H9 (cell line): ENCODE measurements at regions not wholly inside any gene's neighbourhood (a gene's known extent, or its start where the extent isn't known, plus 50 kb on each side); places are given as distances from the start of the nearest gene placed in this dataset.

Experiments used
- DNase-seq: peaks from one replicate; pipeline ENCODE4 v3.0.0-alpha.2; 2017
- H2AFZ ChIP-seq: one replicate; pipeline ENCODE4 v1.6.1; 2013; ENCODE audit warnings: mild to moderate bottlenecking, low read length, control low read depth, moderate library complexity
- H2AK5ac ChIP-seq: 2 replicates; pipeline ENCODE4 v1.6.1; 2013; ENCODE audit warnings: low read length, control low read depth, mixed read lengths; ENCODE audit not compliant: insufficient read length
- H2BK120ac ChIP-seq: one replicate; pipeline ENCODE4 v1.6.1; 2013; ENCODE audit warnings: low read depth, mild to moderate bottlenecking, low read length, control low read depth, inconsistent platforms; ENCODE audit not compliant: poor library complexity, severe bottlenecking
- H2BK12ac ChIP-seq: 2 replicates; pipeline ENCODE4 v1.6.1; 2013; ENCODE audit warnings: low read length, control low read depth, mixed read lengths, low read depth; ENCODE audit not compliant: insufficient read length
- H2BK15ac ChIP-seq: 2 replicates; pipeline ENCODE4 v1.6.1; 2013; ENCODE audit warnings: low read depth, low read length, control low read depth
- H2BK20ac ChIP-seq: one replicate; pipeline ENCODE4 v1.6.1; 2013; ENCODE audit warnings: low read depth, mild to moderate bottlenecking, low read length, control low read depth, inconsistent platforms; ENCODE audit not compliant: poor library complexity, severe bottlenecking
- H2BK5ac ChIP-seq: 2 replicates; pipeline ENCODE4 v1.6.1; 2013; ENCODE audit warnings: low read length, control low read depth, mixed read lengths; ENCODE audit not compliant: insufficient read length
- H3K14ac ChIP-seq: 2 replicates; pipeline ENCODE4 v1.6.1; 2013; ENCODE audit warnings: low read length, control low read depth; ENCODE audit not compliant: insufficient read depth
- H3K18ac ChIP-seq: 2 replicates; pipeline ENCODE4 v1.6.1; 2013; ENCODE audit warnings: low read depth, mild to moderate bottlenecking, mixed read lengths, low read length, control low read depth; ENCODE audit not compliant: insufficient read length
- H3K23ac ChIP-seq: 2 replicates; pipeline ENCODE4 v1.6.1; 2013; ENCODE audit warnings: low read length, control low read depth, mixed read lengths, low read depth; ENCODE audit not compliant: insufficient read length
- H3K23me2 ChIP-seq: 2 replicates; pipeline ENCODE4 v1.6.1; 2013; ENCODE audit warnings: low read depth, mild to moderate bottlenecking, mixed read lengths, low read length, control low read depth; ENCODE audit not compliant: insufficient read length, poor library complexity, severe bottlenecking
- H3K27ac ChIP-seq: 2 replicates; pipeline ENCODE4 v1.5.1; 2013; ENCODE audit warnings: low read length, control low read depth, mixed read lengths, low read depth; ENCODE audit not compliant: insufficient read length
- H3K27me3 ChIP-seq: 2 replicates; pipeline ENCODE4 v1.6.1; 2013; ENCODE audit warnings: low read length, control low read depth, inconsistent platforms; ENCODE audit not compliant: insufficient read depth
- H3K4ac ChIP-seq: 2 replicates; pipeline ENCODE4 v1.6.1; 2013; ENCODE audit warnings: low read depth, mild to moderate bottlenecking, control low read depth, inconsistent platforms, low read length, moderate library complexity
- H3K4me1 ChIP-seq: 2 replicates; pipeline ENCODE4 v1.6.1; 2013; ENCODE audit warnings: low read length, control low read depth, inconsistent platforms; ENCODE audit not compliant: insufficient read depth
- H3K4me2 ChIP-seq: 2 replicates; pipeline ENCODE4 v1.6.1; 2013; ENCODE audit warnings: low read length, control low read depth, mixed read lengths; ENCODE audit not compliant: insufficient read length, insufficient read depth
- H3K56ac ChIP-seq: 2 replicates; pipeline ENCODE4 v1.6.1; 2013; ENCODE audit warnings: low read depth, mild to moderate bottlenecking, mixed read lengths, low read length, control low read depth; ENCODE audit not compliant: insufficient read length
- H3K79me1 ChIP-seq: 2 replicates; pipeline ENCODE4 v1.6.1; 2013; ENCODE audit warnings: low read depth, mild to moderate bottlenecking, moderate library complexity, low read length, control low read depth, inconsistent platforms; ENCODE audit not compliant: insufficient read depth, poor library complexity, severe bottlenecking
- H3K79me2 ChIP-seq: 2 replicates; pipeline ENCODE4 v1.6.1; 2013; ENCODE audit warnings: low read length, control low read depth, inconsistent platforms; ENCODE audit not compliant: insufficient read depth
- H3K9ac ChIP-seq: 2 replicates; pipeline ENCODE4 v1.6.1; 2013; ENCODE audit warnings: low read length, control low read depth, mixed read lengths; ENCODE audit not compliant: insufficient read length; ENCODE audit errors: extremely low read depth
- H3K9me3 ChIP-seq: one replicate; pipeline ENCODE4 v1.6.1; 2013; ENCODE audit warnings: low read depth, low read length, inconsistent platforms; ENCODE audit not compliant: control insufficient read depth
- H3T11ph ChIP-seq: one replicate; pipeline ENCODE4 v1.6.1; 2013; ENCODE audit warnings: mild to moderate bottlenecking, low read length, control low read depth, inconsistent platforms
- H4K20me1 ChIP-seq: one replicate; pipeline ENCODE4 v1.6.1; 2013; ENCODE audit not compliant: control insufficient read depth, insufficient read length, insufficient read depth
- H4K5ac ChIP-seq: 2 replicates; pipeline ENCODE4 v1.6.1; 2013; ENCODE audit warnings: low read depth, mild to moderate bottlenecking, mixed read lengths, low read length, control low read depth; ENCODE audit not compliant: insufficient read length
- H4K8ac ChIP-seq: replicated peaks from 2 replicates; pipeline ENCODE4 v1.6.1; 2013; ENCODE audit warnings: low read length, control low read depth, mixed read lengths, low read depth; ENCODE audit not compliant: insufficient read length
- H4K91ac ChIP-seq: 2 replicates; pipeline ENCODE4 v1.6.1; 2013; ENCODE audit warnings: low read depth, mild to moderate bottlenecking, moderate library complexity, mixed read lengths, low read length, control low read depth; ENCODE audit not compliant: insufficient read length
- H3K27ac Mint-ChIP-seq, 3 experiments: 2 replicates in 2 of 3; 3 replicates in 1 of 3; pipeline ENCODE4 v1.8.0; 2020 to 2021; ENCODE audit warnings: mixed read lengths in 3 of 3, mild to moderate bottlenecking in 1 of 3, moderate library complexity in 1 of 3
- H3K27me3 Mint-ChIP-seq: 2 replicates; pipeline ENCODE4 v1.8.0; 2021; ENCODE audit warnings: low read depth, mild to moderate bottlenecking, moderate library complexity, mixed read lengths
- H3K36me3 Mint-ChIP-seq, 3 experiments: 2 replicates in 2 of 3; 3 replicates in 1 of 3; pipeline ENCODE4 v1.8.0; 2020 to 2021; ENCODE audit warnings: low read depth in 3 of 3, mixed read lengths in 3 of 3; ENCODE audit not compliant: insufficient read depth in 1 of 3
- H3K4me1 Mint-ChIP-seq, 2 experiments: 2 replicates each; pipeline ENCODE4 v1.8.0; 2020; ENCODE audit warnings: mixed read lengths in 2 of 2
- H3K4me3 Mint-ChIP-seq, 2 experiments: 2 replicates in 1 of 2; 3 replicates in 1 of 2; pipeline ENCODE4 v1.8.0; 2020 to 2021; ENCODE audit warnings: mild to moderate bottlenecking in 2 of 2, mixed read lengths in 2 of 2, moderate library complexity in 1 of 2
- H3K9me3 Mint-ChIP-seq, 2 experiments: 2 replicates in 1 of 2; 3 replicates in 1 of 2; pipeline ENCODE4 v1.8.0; 2020; ENCODE audit warnings: mild to moderate bottlenecking in 2 of 2, mixed read lengths in 2 of 2, moderate library complexity in 1 of 2
- WGBS: extraction: QIAGEN DNeasy Blood & Tissue Kit; methylation state at CpG from one replicate; pipeline ENCODE4 v1.1.7; 2013; ENCODE audit warnings: missing lambda C conversion rate, low lambda C conversion rate, mixed read lengths; ENCODE audit not compliant: insufficient read length; ENCODE audit errors: extremely low coverage; 5-methylcytosine and 5-hydroxymethylcytosine counted together
- TF ChIP-seq, protein P1 (sequence below): fragments of 200-600 bp; sonication (generic); conservative IDR thresholded peaks from 3 replicates; pipeline ENCODE4 v1.8.0; 2021; ENCODE audit warnings: antibody characterized with exemption, mild to moderate bottlenecking

DNA sequence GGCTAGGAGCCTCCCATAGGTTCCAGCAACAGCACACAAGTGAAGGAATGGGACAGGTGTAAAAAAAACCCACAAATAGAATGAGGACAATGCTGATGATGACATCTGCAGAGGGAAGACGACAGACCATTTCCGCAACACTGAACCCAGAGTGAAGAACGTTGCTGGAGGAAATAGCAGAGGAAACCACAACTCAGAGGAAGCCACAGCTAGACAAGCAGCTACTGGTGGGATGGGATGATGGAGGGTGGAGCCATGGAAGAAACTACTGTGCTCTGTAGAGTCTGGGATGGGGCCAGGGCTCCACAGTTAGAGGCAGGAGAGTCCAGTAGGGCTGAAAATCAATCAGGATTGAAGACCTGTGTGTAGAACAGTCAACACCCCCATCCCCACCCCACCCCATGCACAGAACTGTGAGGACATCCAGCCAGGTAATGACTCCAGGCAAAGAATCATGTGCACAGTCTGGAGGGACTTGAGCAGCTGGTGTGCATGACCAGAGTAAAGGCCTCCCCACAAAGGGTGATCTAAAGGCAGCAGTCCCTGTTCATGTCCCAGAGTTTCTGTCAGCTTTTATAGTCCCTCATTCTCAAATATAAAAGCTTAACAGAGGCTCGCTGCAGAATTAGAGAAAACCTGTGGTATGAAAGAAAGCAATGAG is 65.2 kb upstream of the SPIN1 start:
- Mint-ChIP-seq H3K27me3 (peaks cover 2% of the 10 kb centered on the region; the same call in 1 of the 2 replicates), H3K4me3 (no peak overlapping the region), H3K27ac (peak overlapping the region in 1 of 3 experiments; percentile 30; a peak in 1 of 7 replicates)

More for the DNA sequence above, 65.2 kb upstream of the SPIN1 start:
- no peak overlapping the region for H3K18ac ChIP-seq
- no peak overlapping the region for H3K56ac ChIP-seq
- no peak overlapping the region for H3T11ph ChIP-seq
- TF ChIP-seq, protein P1, sequence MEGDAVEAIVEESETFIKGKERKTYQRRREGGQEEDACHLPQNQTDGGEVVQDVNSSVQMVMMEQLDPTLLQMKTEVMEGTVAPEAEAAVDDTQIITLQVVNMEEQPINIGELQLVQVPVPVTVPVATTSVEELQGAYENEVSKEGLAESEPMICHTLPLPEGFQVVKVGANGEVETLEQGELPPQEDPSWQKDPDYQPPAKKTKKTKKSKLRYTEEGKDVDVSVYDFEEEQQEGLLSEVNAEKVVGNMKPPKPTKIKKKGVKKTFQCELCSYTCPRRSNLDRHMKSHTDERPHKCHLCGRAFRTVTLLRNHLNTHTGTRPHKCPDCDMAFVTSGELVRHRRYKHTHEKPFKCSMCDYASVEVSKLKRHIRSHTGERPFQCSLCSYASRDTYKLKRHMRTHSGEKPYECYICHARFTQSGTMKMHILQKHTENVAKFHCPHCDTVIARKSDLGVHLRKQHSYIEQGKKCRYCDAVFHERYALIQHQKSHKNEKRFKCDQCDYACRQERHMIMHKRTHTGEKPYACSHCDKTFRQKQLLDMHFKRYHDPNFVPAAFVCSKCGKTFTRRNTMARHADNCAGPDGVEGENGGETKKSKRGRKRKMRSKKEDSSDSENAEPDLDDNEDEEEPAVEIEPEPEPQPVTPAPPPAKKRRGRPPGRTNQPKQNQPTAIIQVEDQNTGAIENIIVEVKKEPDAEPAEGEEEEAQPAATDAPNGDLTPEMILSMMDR = no peak
- H4K91ac ChIP-seq = no peak overlapping the region
- no peak overlapping the region for H3K14ac ChIP-seq
- no peak overlapping the region for H3K9ac ChIP-seq
- H3K27me3 ChIP-seq = no peaks in the 10 kb centered on the region
- H4K8ac ChIP-seq = no peak overlapping the region
- no CpG with 5 or more reads among the region's 4 CpGs for WGBS
- H3K79me2 ChIP-seq = no peaks in the 10 kb centered on the region
- no peak overlapping the region for H2BK20ac ChIP-seq
- H3K4me1 ChIP-seq = no peaks in the 10 kb centered on the region
- no peaks in the 10 kb centered on the region for H3K9me3 ChIP-seq
- no peak overlapping the region for H4K5ac ChIP-seq
- DNase-seq = no peak
- H2BK12ac ChIP-seq = no peak overlapping the region
- H3K23ac ChIP-seq = no peak overlapping the region
- no peak overlapping the region for H2BK120ac ChIP-seq
- Mint-ChIP-seq H3K9me3 (no peaks in the 10 kb centered on the region), H3K36me3 (no peaks in the 10 kb centered on the region), H3K4me1 (peaks cover 4 to 7% of the 10 kb centered on the region in 2 experiments)
- H3K23me2 ChIP-seq = no peaks in the 10 kb centered on the region
- no peak overlapping the region for H2AK5ac ChIP-seq
- H4K20me1 ChIP-seq = no peaks in the 10 kb centered on the region
- no peak overlapping the region for H3K4me2 ChIP-seq
- no peaks in the 10 kb centered on the region for H3K79me1 ChIP-seq
- no peak overlapping the region for H2BK15ac ChIP-seq
- H2AFZ ChIP-seq = no peak overlapping the region
- no peak overlapping the region for H3K4ac ChIP-seq
- no peak overlapping the region for H3K27ac ChIP-seq
- no peak overlapping the region for H2BK5ac ChIP-seq
